ENCODE measurements at regions not wholly inside any gene's neighbourhood (a gene's known extent, or its start where the extent isn't known, plus 50 kb on each side); places are given as distances from the start of the nearest gene placed in this dataset.

DNA sequence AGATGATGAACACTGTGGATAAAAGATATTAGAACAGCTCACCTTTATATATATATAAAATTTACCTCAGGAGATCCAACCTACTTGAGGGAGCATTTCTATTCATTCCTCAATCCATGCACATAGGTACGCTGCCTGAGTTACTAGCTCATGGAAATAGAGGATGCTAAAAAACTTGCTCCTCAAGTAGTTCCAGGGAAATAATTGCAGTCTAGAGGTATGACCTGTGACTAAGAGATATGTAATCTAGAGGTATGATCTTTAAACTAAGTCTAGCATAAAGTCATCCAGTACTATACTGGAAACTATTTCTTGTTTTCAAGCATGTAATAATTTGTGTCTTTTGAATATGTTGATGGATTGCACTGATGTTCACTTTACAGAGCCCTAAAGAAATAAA lies 471.2 kb downstream of the TAF11L14 start:
- TF ChIP-seq, protein P1, sequence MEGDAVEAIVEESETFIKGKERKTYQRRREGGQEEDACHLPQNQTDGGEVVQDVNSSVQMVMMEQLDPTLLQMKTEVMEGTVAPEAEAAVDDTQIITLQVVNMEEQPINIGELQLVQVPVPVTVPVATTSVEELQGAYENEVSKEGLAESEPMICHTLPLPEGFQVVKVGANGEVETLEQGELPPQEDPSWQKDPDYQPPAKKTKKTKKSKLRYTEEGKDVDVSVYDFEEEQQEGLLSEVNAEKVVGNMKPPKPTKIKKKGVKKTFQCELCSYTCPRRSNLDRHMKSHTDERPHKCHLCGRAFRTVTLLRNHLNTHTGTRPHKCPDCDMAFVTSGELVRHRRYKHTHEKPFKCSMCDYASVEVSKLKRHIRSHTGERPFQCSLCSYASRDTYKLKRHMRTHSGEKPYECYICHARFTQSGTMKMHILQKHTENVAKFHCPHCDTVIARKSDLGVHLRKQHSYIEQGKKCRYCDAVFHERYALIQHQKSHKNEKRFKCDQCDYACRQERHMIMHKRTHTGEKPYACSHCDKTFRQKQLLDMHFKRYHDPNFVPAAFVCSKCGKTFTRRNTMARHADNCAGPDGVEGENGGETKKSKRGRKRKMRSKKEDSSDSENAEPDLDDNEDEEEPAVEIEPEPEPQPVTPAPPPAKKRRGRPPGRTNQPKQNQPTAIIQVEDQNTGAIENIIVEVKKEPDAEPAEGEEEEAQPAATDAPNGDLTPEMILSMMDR (IDR thresholded peaks at IDR 0.05), result no peak
- TF ChIP-seq POLR2A (IDR thresholded peaks at IDR 0.05), result no peak

Measured in adrenal gland (tissue), 5 donors.